Smooth muscle cell (in vitro differentiated cells): ENCODE measurements at regions not wholly inside any gene's neighbourhood (a gene's known extent, or its start where the extent isn't known, plus 50 kb on each side); places are given as distances from the start of the nearest gene placed in this dataset.

Source experiments
- DNase-seq: peaks from one replicate; lab custom pipeline; 2025; ENCODE audit not compliant: unreplicated experiment; lab: John Stamatoyannopoulos, UW
- H2AFZ ChIP-seq: fragments of 200-600 bp; sonication (generic); 2 replicates; pipeline ENCODE4 v1.6.0; 2016; ENCODE audit warnings: antibody characterized with exemption, low read depth, mild to moderate bottlenecking
- H3F3A ChIP-seq: fragments of 200-600 bp; sonication (generic); 2 replicates; pipeline ENCODE4 v1.6.0; 2017; ENCODE audit warnings: antibody characterized with exemption, low read depth
- H3K27ac ChIP-seq: fragments of 200-600 bp; sonication (generic); 2 replicates; pipeline ENCODE4 v1.5.1; 2016; ENCODE audit warnings: low read depth, mild to moderate bottlenecking
- H3K27me3 ChIP-seq: fragments of 200-600 bp; sonication (generic); 2 replicates; pipeline ENCODE4 v1.6.1; 2016; ENCODE audit warnings: low read depth, mild to moderate bottlenecking
- H3K36me3 ChIP-seq: fragments of 200-600 bp; sonication (generic); 2 replicates; pipeline ENCODE4 v1.5.1; 2016; ENCODE audit warnings: low read depth
- H3K4me1 ChIP-seq: fragments of 200-600 bp; sonication (generic); 2 replicates; pipeline ENCODE4 v1.5.1; 2016; ENCODE audit warnings: low read depth
- H3K4me2 ChIP-seq: fragments of 200-600 bp; sonication (generic); 2 replicates; pipeline ENCODE4 v1.6.0; 2016; ENCODE audit warnings: mild to moderate bottlenecking
- H3K4me3 ChIP-seq: fragments of 200-600 bp; sonication (generic); 2 replicates; pipeline ENCODE4 v1.5.1; 2016; ENCODE audit warnings: mild to moderate bottlenecking
- H3K79me2 ChIP-seq: fragments of 200-600 bp; sonication (generic); 2 replicates; pipeline ENCODE4 v1.6.0; 2016; ENCODE audit warnings: low read depth, mild to moderate bottlenecking
- H3K9ac ChIP-seq: fragments of 200-600 bp; sonication (generic); 2 replicates; pipeline ENCODE4 v1.6.0; 2016; ENCODE audit warnings: low read depth
- H3K9me3 ChIP-seq: fragments of 200-600 bp; sonication (generic); replicated peaks from 2 replicates; pipeline ENCODE4 v1.5.1; 2016; ENCODE audit warnings: low read depth
- H4K20me1 ChIP-seq: fragments of 200-600 bp; sonication (generic); 2 replicates; pipeline ENCODE4 v1.6.0; 2016; ENCODE audit warnings: low read depth
- CTCF ChIP-seq: fragments of 200-600 bp; sonication (generic); IDR thresholded peaks from 2 replicates; pipeline ENCODE4 v1.5.1; 2017; ENCODE audit warnings: borderline replicate concordance, mild to moderate bottlenecking, antibody characterized with exemption; ENCODE audit not compliant: insufficient read depth, poor library complexity, severe bottlenecking
- WGBS: methylation state at CpG from one replicate; pipeline ENCODE4 v1.1.7; 2016; ENCODE audit warnings: low lambda C conversion rate; 5-methylcytosine and 5-hydroxymethylcytosine counted together

DNA sequence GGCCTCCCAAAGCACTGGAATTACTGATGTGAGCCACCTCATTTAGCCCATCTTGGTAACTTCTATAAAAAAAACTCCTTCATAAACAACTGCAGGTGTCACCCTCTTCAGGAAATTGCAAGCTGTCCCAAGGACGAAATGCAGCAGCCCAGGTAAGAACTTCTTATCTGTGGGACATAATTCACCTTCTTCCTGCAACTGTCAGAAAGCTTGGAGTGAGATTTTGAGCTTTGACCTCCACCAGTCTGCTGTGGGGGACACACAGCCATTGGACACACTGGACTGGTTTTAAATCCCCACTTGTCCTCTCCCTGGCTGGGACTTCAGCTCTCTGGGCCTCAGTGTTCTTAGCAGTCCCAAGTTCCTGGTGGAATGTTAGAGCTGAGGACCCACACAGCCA, 368.5 kb downstream of the MN1 start:
- no peak overlapping the region for H3K4me2 ChIP-seq
- no peak overlapping the region for H2AFZ ChIP-seq
- 91% methylated on average over 1 of the region's 1 CpG for WGBS
- H3K36me3 ChIP-seq = no peaks in the 10 kb centered on the region
- H3K4me1 ChIP-seq = peaks cover 15% of the 10 kb centered on the region
- no peaks in the 10 kb centered on the region for H3K79me2 ChIP-seq
- H3F3A ChIP-seq = no peaks in the 10 kb centered on the region
- no peaks in the 10 kb centered on the region for H4K20me1 ChIP-seq
- TF ChIP-seq CTCF = no peak
- DNase-seq = no peak
- H3K9me3 ChIP-seq = no peaks in the 10 kb centered on the region
- H3K27me3 ChIP-seq = no peaks in the 10 kb centered on the region
- H3K4me3 ChIP-seq = no peak overlapping the region
- no peak overlapping the region for H3K27ac ChIP-seq
- H3K9ac ChIP-seq = no peak overlapping the region

DNA sequence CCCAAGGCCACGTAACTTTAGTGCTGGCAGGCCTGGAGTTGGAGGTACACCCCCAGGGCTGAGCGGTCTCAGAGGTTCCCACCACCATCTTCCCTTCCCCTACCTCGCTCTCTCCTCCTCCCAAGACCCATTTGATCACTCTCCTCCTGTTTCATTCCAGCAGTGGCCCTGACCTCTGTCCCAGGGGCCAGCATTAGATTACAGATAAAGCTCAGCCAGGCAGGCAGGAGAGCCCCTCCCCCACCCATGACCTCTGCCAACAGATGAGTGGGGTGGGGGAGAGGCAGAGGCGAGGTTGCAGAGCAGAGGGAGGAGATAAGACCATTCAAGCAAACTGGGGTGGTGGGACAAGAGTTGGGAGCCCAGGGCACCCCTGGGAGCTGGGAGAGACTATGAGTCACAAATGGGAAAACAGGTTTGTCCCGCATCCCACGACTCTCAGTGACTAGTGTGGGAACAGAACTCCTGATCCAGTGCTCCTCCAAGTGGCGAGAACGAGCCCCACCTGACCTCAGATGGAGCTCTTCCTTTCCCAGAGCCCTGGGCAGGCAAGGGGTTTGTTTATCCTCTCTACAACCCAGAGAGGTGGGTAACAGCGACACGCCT, 367.9 kb downstream of the MN1 start:
- no peak overlapping the region for H2AFZ ChIP-seq
- H3K9ac ChIP-seq = no peak overlapping the region
- no peak for DNase-seq
- no peaks in the 10 kb centered on the region for H3K79me2 ChIP-seq
- no peak for TF ChIP-seq CTCF
- H3K4me1 ChIP-seq = peaks cover 15% of the 10 kb centered on the region
- H4K20me1 ChIP-seq = no peaks in the 10 kb centered on the region
- H3K4me2 ChIP-seq = no peak overlapping the region
- H3K27me3 ChIP-seq = no peaks in the 10 kb centered on the region
- no peaks in the 10 kb centered on the region for H3K9me3 ChIP-seq
- WGBS = 84% methylated on average over 10 of the region's 10 CpGs
- no peaks in the 10 kb centered on the region for H3F3A ChIP-seq
- no peaks in the 10 kb centered on the region for H3K36me3 ChIP-seq
- no peak overlapping the region for H3K4me3 ChIP-seq
- H3K27ac ChIP-seq = no peak overlapping the region

DNA sequence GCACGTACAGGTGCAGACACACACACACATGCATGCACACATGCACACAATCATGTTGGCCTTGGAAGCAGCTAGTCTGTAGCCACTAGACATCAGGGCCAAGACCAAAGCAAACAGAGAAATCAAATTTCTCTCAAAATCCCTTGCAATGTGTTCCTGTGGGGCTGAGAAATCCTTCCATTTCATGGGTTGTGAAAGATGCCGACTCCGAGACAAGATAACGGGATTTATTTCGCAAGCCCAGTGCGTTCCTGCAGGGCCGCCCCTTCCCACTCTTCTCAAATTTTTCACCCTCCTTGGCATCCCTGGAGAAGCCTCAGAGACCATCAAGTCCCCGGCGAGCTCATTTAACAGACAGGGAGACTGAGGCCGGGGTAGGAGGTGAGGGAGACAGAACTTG, 366.7 kb downstream of the MN1 start:
- Histone ChIP-seq H3K27me3 (no peaks in the 10 kb centered on the region), H3F3A (no peaks in the 10 kb centered on the region), H3K4me2 (no peak overlapping the region), H3K4me1 (peaks cover 15% of the 10 kb centered on the region), H3K9ac (no peak overlapping the region), H3K79me2 (no peaks in the 10 kb centered on the region), H2AFZ (no peak overlapping the region), H3K9me3 (no peaks in the 10 kb centered on the region), H3K36me3 (no peaks in the 10 kb centered on the region), H3K27ac (no peak overlapping the region), H4K20me1 (no peaks in the 10 kb centered on the region), H3K4me3 (no peak overlapping the region)
- 79% methylated on average over 10 of the region's 10 CpGs for WGBS
- TF ChIP-seq CTCF = no peak
- DNase-seq = no peak

GRCh38 chr22:27435844-27436576, 365.5 kb downstream of the MN1 start:
- H3K9me3 ChIP-seq = no peaks in the 10 kb centered on the region
- no peak overlapping the region for H3K4me2 ChIP-seq
- no peak overlapping the region for H2AFZ ChIP-seq
- H3K27ac ChIP-seq = no peak overlapping the region
- no peak for DNase-seq
- H3K9ac ChIP-seq = no peak overlapping the region
- no peak overlapping the region for H3K4me3 ChIP-seq
- no peaks in the 10 kb centered on the region for H3K27me3 ChIP-seq
- 51% methylated on average over 19 of the region's 19 CpGs for WGBS
- no peak for TF ChIP-seq CTCF
- no peaks in the 10 kb centered on the region for H4K20me1 ChIP-seq
- H3K4me1 ChIP-seq = peaks cover 15% of the 10 kb centered on the region
- H3K36me3 ChIP-seq = no peaks in the 10 kb centered on the region
- H3K79me2 ChIP-seq = no peaks in the 10 kb centered on the region
- H3F3A ChIP-seq = no peaks in the 10 kb centered on the region
